Sigmoid colon (tissue), 4 donors: ENCODE measurements at regions not wholly inside any gene's neighbourhood (a gene's known extent, or its start where the extent isn't known, plus 50 kb on each side); places are given as distances from the start of the nearest gene placed in this dataset.

ENCODE experiments used
- CTCF ChIP-seq, 4 experiments: fragments of 450-650 bp in 3 of 4; fragments of 200-600 bp in 1 of 4; IDR thresholded peaks; one replicate each; pipeline ENCODE4 v1.5.1; 2016 to 2019; ENCODE audit warnings: antibody characterized with exemption in 4 of 4, mild to moderate bottlenecking in 3 of 4, moderate library complexity in 2 of 4
- POLR2A ChIP-seq, 2 donors: fragments of 450-650 bp; IDR thresholded peaks; one replicate each; pipeline ENCODE4 v1.6.1; 2016; ENCODE audit warnings: antibody characterized with exemption in 2 of 2, mild to moderate bottlenecking in 2 of 2, moderate library complexity in 2 of 2
- POLR2AphosphoS5 ChIP-seq, 4 donors: sonication (generic); formaldehyde crosslinking; IDR thresholded peaks; one replicate each; pipeline ENCODE4 v1.6.1; 2017; ENCODE audit warnings: antibody characterized with exemption in 4 of 4

DNA sequence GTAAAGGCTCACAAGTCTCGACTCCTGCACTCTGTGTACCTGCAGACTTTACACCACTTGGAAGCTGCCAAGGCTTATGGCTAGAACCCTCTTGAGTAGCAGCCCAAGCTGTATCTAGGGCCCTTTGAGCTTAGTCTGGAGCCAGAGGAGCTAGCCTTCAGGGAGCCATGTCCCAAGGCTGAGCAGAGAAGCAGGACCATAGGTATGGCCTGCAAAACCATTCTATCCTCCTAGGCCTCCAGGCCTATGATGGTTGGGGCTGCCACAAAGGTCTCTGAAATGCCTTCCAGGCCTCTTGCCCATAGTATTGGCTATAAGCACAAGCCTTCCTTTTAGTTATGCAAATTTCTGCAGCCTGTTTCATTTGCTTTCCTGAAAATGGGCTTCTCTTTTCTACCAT lies 380.7 kb upstream of the CPXCR1 start:
- no peak for TF ChIP-seq CTCF (IDR thresholded peaks at IDR 0.05)
- TF ChIP-seq POLR2AphosphoS5 (IDR thresholded peaks at IDR 0.05) = no peak
- TF ChIP-seq POLR2A (IDR thresholded peaks at IDR 0.05) = no peak
